GM12801 (cell line): ENCODE measurements at regions not wholly inside any gene's neighbourhood (a gene's known extent, or its start where the extent isn't known, plus 50 kb on each side); places are given as distances from the start of the nearest gene placed in this dataset.

Experiments
- CTCF ChIP-seq: IDR thresholded peaks from one replicate; pipeline ENCODE4 v1.5.1; 2011; ENCODE audit warnings: control low read depth; ENCODE audit not compliant: insufficient read length; ENCODE audit errors: extremely low read depth

GRCh38 chr4:44016570-44017421 lies 431.8 kb downstream of the KCTD8 start:
- no peak for TF ChIP-seq CTCF

GRCh38 chr4:44017422-44017739 lies 431.2 kb downstream of the KCTD8 start:
- no peak for TF ChIP-seq CTCF

GRCh38 chr4:44019721-44020120 lies 428.9 kb downstream of the KCTD8 start:
- no peak for TF ChIP-seq CTCF

GRCh38 chr4:44025376-44026020 lies 423.1 kb downstream of the KCTD8 start:
- no peak for TF ChIP-seq CTCF

- TF ChIP-seq CTCF, result no peak
These were observed 409.8 kb downstream of the KCTD8 start for GRCh38 chr4:44038811-44039210.

GRCh38 chr4:44046491-44046890 lies 402.1 kb downstream of the KCTD8 start:
- TF ChIP-seq CTCF, result no peak

- no peak for TF ChIP-seq CTCF
These were observed 391.9 kb downstream of the KCTD8 start for GRCh38 chr4:44056721-44057151.
